Globus pallidus (tissue), 1 donor: ENCODE measurements at regions not wholly inside any gene's neighbourhood (a gene's known extent, or its start where the extent isn't known, plus 50 kb on each side); places are given as distances from the start of the nearest gene placed in this dataset.

Experiments
- DNase-seq: peaks from one replicate; pipeline ENCODE4 v3.0.0-alpha.2; 2015; ENCODE audit warnings: low spot score

- DNase-seq: no peak
These were observed 370.6 kb downstream of the HRH4 start for GRCh38 chr18:24831081-24831480.

- no peak for DNase-seq
These were observed 371.6 kb downstream of the HRH4 start for GRCh38 chr18:24831871-24832665.

- no peak for DNase-seq
These were observed 375.3 kb downstream of the HRH4 start for GRCh38 chr18:24835751-24836150.

- DNase-seq: no peak
These were observed 376.6 kb downstream of the HRH4 start for GRCh38 chr18:24837066-24837465.

GRCh38 chr18:24840051-24840450, 379.6 kb downstream of the HRH4 start:
- DNase-seq: no peak

- no peak for DNase-seq
These were observed 380.2 kb downstream of the HRH4 start for GRCh38 chr18:24840640-24841039.

- no peak for DNase-seq
These were observed 381.1 kb downstream of the HRH4 start for GRCh38 chr18:24841536-24841935.

- no peak for DNase-seq
These were observed 382.7 kb downstream of the HRH4 start for GRCh38 chr18:24843123-24843522.

- DNase-seq: no peak
These were observed 385.7 kb downstream of the HRH4 start for GRCh38 chr18:24846138-24846537.

GRCh38 chr18:24850532-24850931, 390.1 kb downstream of the HRH4 start:
- DNase-seq: no peak

GRCh38 chr18:24853076-24853475, 392.6 kb downstream of the HRH4 start:
- no peak for DNase-seq

- DNase-seq: no peak
These were observed 400.7 kb downstream of the HRH4 start for GRCh38 chr18:24860978-24861680.

- no peak for DNase-seq
These were observed 401.9 kb downstream of the HRH4 start for GRCh38 chr18:24862201-24862816.

- no peak for DNase-seq
These were observed 407.9 kb downstream of the HRH4 start for GRCh38 chr18:24868311-24868710.

- no peak for DNase-seq
These were observed 408.4 kb downstream of the HRH4 start for GRCh38 chr18:24868760-24869237.

- DNase-seq: no peak
These were observed 408.8 kb downstream of the HRH4 start for GRCh38 chr18:24869285-24869684.

- DNase-seq: no peak
These were observed 414.8 kb downstream of the HRH4 start for GRCh38 chr18:24875286-24875685.

- no peak for DNase-seq
These were observed 415.3 kb downstream of the HRH4 start for GRCh38 chr18:24875777-24876176.

- no peak for DNase-seq
These were observed 415.8 kb downstream of the HRH4 start for GRCh38 chr18:24876266-24876665.

- DNase-seq: peak; percentile 16
These were observed 416.6 kb downstream of the HRH4 start for GRCh38 chr18:24877066-24877465.

- DNase-seq: peak; percentile 9
These were observed 417.1 kb downstream of the HRH4 start for GRCh38 chr18:24877546-24877945.

- peak; percentile 68 for DNase-seq
These were observed 417.9 kb downstream of the HRH4 start for GRCh38 chr18:24878289-24878688.

- DNase-seq: no peak
These were observed 424.8 kb downstream of the HRH4 start for GRCh38 chr18:24885276-24885675.
